ENCODE measurements at regions not wholly inside any gene's neighbourhood (a gene's known extent, or its start where the extent isn't known, plus 50 kb on each side); places are given as distances from the start of the nearest gene placed in this dataset.

- Histone ChIP-seq H3K4me3 (no peak overlapping the region), H3K27me3 (no peaks in the 10 kb centered on the region), H3K4me1 (no peaks in the 10 kb centered on the region), H3K9me3 (no peaks in the 10 kb centered on the region), H3K27ac (no peak overlapping the region), H3K36me3 (no peaks in the 10 kb centered on the region)
- intact Hi-C loops (cut with DNase I) = no loop called here
- 75 to 83% methylated on average over 2 of the region's 2 CpGs for WGBS, 2 donors
- no peak for TF ChIP-seq POLR2A (IDR thresholded peaks at IDR 0.05)
- TF ChIP-seq CTCF (IDR thresholded peaks at IDR 0.05) = no peak
- no peak for DNase-seq
These were observed 242.1 kb upstream of the PPP1R3A start for GRCh38 chr7:114160925-114161324.

GRCh38 chr7:114158854-114159253, 240.0 kb upstream of the PPP1R3A start:
- no peak for DNase-seq
- Histone ChIP-seq H3K4me1 (no peaks in the 10 kb centered on the region), H3K36me3 (no peaks in the 10 kb centered on the region), H3K4me3 (no peak overlapping the region), H3K9me3 (no peaks in the 10 kb centered on the region), H3K27ac (no peak overlapping the region), H3K27me3 (no peaks in the 10 kb centered on the region)
- intact Hi-C loops (cut with DNase I) = no loop called here
- 71 to 78% methylated on average over 1 of the region's 1 CpG for WGBS, 2 donors
- TF ChIP-seq CTCF (IDR thresholded peaks at IDR 0.05) = no peak
- no peak for TF ChIP-seq POLR2A (IDR thresholded peaks at IDR 0.05)

- intact Hi-C loops (cut with DNase I) = no loop called here
- no peak for DNase-seq
- Histone ChIP-seq H3K36me3 (no peaks in the 10 kb centered on the region), H3K27me3 (no peaks in the 10 kb centered on the region), H3K4me1 (no peaks in the 10 kb centered on the region), H3K4me3 (no peak overlapping the region), H3K27ac (no peak overlapping the region), H3K9me3 (no peaks in the 10 kb centered on the region)
- WGBS, 2 donors = 81 to 82% methylated on average over 3 of the region's 3 CpGs
- TF ChIP-seq POLR2A (IDR thresholded peaks at IDR 0.05) = no peak
- no peak for TF ChIP-seq CTCF (IDR thresholded peaks at IDR 0.05)
These were observed 239.5 kb upstream of the PPP1R3A start for GRCh38 chr7:114158275-114158674.

GRCh38 chr7:114156178-114156577, 237.4 kb upstream of the PPP1R3A start:
- Histone ChIP-seq H3K9me3 (no peaks in the 10 kb centered on the region), H3K36me3 (no peaks in the 10 kb centered on the region), H3K27me3 (no peaks in the 10 kb centered on the region), H3K27ac (no peak overlapping the region), H3K4me3 (no peak overlapping the region), H3K4me1 (no peaks in the 10 kb centered on the region)
- no peak for DNase-seq
- WGBS, 2 donors = 94% methylated on average over 1 of the region's 1 CpG; no CpG with 5 or more reads in 1 of the 2 donors
- TF ChIP-seq POLR2A (IDR thresholded peaks at IDR 0.05) = no peak
- intact Hi-C loops (cut with DNase I) = no loop called here

GRCh38 chr7:114155116-114156110, 236.6 kb upstream of the PPP1R3A start:
- no peak overlapping the region for H3K4me3 ChIP-seq
- no peak for TF ChIP-seq POLR2A (IDR thresholded peaks at IDR 0.05)
- no peak for TF ChIP-seq CTCF (IDR thresholded peaks at IDR 0.05)
- no peaks in the 10 kb centered on the region for H3K36me3 ChIP-seq
- no peak for DNase-seq
- intact Hi-C loops (cut with DNase I) = no loop called here
- no peaks in the 10 kb centered on the region for H3K27me3 ChIP-seq
- no peaks in the 10 kb centered on the region for H3K9me3 ChIP-seq
- no peaks in the 10 kb centered on the region for H3K4me1 ChIP-seq
- H3K27ac ChIP-seq = no peak overlapping the region
- 78 to 79% methylated on average over 9 of the region's 9 CpGs for WGBS, 2 donors

Measured in esophagus squamous epithelium (tissue), 5 donors.